Fibroblast of lung (primary cell): ENCODE measurements at regions not wholly inside any gene's neighbourhood (a gene's known extent, or its start where the extent isn't known, plus 50 kb on each side); places are given as distances from the start of the nearest gene placed in this dataset.

Experiments
- CTCF ChIP-seq, 2 donors: IDR thresholded peaks in 1 of 2; conservative IDR thresholded peaks in 1 of 2; 1 replicate in 1 of 2; 2 replicates in 1 of 2; pipeline ENCODE4 v1.5.1; 2011 to 2012; ENCODE audit warnings: low read length in 2 of 2, control low read depth in 1 of 2, inconsistent platforms in 1 of 2, low read depth in 1 of 2, mild to moderate bottlenecking in 1 of 2
- EZH2 ChIP-seq: IDR thresholded peaks from 2 replicates; pipeline ENCODE4 v1.5.1; 2012; ENCODE audit warnings: low read length, control low read depth, mild to moderate bottlenecking; ENCODE audit errors: missing control alignments

GRCh38 chr4:167939863-167940616 lies 152.3 kb upstream of the ANXA10 start:
- TF ChIP-seq CTCF (conservative IDR thresholded peaks at IDR 0.05 in 1 of 2, IDR thresholded peaks at IDR 0.05 in 1 of 2; ENCODE audit: low read depth in 1 of 2, low read length in 2 of 2) = no peak
- TF ChIP-seq EZH2 = no peak
